SK-N-SH treated with all-trans-retinoic acid at 6 μM for 48 hours (cell line): ENCODE measurements at regions not wholly inside any gene's neighbourhood (a gene's known extent, or its start where the extent isn't known, plus 50 kb on each side); places are given as distances from the start of the nearest gene placed in this dataset.

Experiments used
- ATAC-seq: fragments of 200-7000 bp; cut with Tn5 transposase; 3 replicates; pipeline ENCODE4 v1.9.1; 2020; ENCODE audit warnings: mild to moderate bottlenecking, moderate library complexity
- BACH2 ChIP-seq: fragments of 250-450 bp; sonication (Bioruptor Pico); IDR thresholded peaks from 2 replicates; pipeline ENCODE4 v1.9.0; 2021; ENCODE audit warnings: mild to moderate bottlenecking, borderline replicate concordance
- CSDC2 ChIP-seq: fragments of 250-450 bp; sonication (Bioruptor Pico); IDR thresholded peaks from 2 replicates; pipeline ENCODE4 v1.5.0; 2020; ENCODE audit warnings: mild to moderate bottlenecking, moderate library complexity
- GLIS3 ChIP-seq: fragments of 250-450 bp; sonication (Bioruptor Pico); IDR thresholded peaks from 2 replicates; pipeline ENCODE4 v1.5.0; 2020; ENCODE audit warnings: mild to moderate bottlenecking, moderate library complexity
- ISL1 ChIP-seq: fragments of 250-450 bp; sonication (Bioruptor Pico); IDR thresholded peaks from 2 replicates; pipeline ENCODE4 v2.1.2; 2022; ENCODE audit warnings: mild to moderate bottlenecking, moderate library complexity
- OSR1 ChIP-seq: fragments of 250-450 bp; sonication (Bioruptor Pico); IDR thresholded peaks from 2 replicates; pipeline ENCODE4 v1.8.0; 2022; ENCODE audit warnings: moderate library complexity, mild to moderate bottlenecking, inconsistent platforms
- PPARA ChIP-seq: fragments of 250-450 bp; sonication (Bioruptor Pico); IDR thresholded peaks from 2 replicates; pipeline ENCODE4 v1.5.0; 2020; ENCODE audit warnings: mild to moderate bottlenecking, borderline replicate concordance
- SNAI2 ChIP-seq: fragments of 250-450 bp; sonication (Bioruptor Pico); IDR thresholded peaks from 2 replicates; pipeline ENCODE4 v1.5.0; 2020; ENCODE audit warnings: mild to moderate bottlenecking, moderate library complexity
- TCF4 ChIP-seq: fragments of 250-450 bp; sonication (Bioruptor Pico); IDR thresholded peaks from 2 replicates; pipeline ENCODE4 v1.8.0; 2021; ENCODE audit warnings: mild to moderate bottlenecking, moderate library complexity, borderline replicate concordance
- TOX ChIP-seq: fragments of 250-450 bp; sonication (Bioruptor Pico); IDR thresholded peaks from 2 replicates; pipeline ENCODE4 v1.8.0; 2021; ENCODE audit warnings: mild to moderate bottlenecking, moderate library complexity, borderline replicate concordance
- ZC3H10 ChIP-seq: fragments of 250-450 bp; sonication (Bioruptor Pico); IDR thresholded peaks from 2 replicates; pipeline ENCODE4 v1.5.1; 2021; ENCODE audit warnings: mild to moderate bottlenecking, moderate library complexity
- ZFP3 ChIP-seq: fragments of 250-450 bp; sonication (Bioruptor Pico); IDR thresholded peaks from 2 replicates; pipeline ENCODE4 v1.5.0; 2020; ENCODE audit warnings: mild to moderate bottlenecking, moderate library complexity
- ZFP30 ChIP-seq: fragments of 450-650 bp; formaldehyde crosslinking; IDR thresholded peaks from 2 replicates; pipeline ENCODE4 v1.5.0; 2022; ENCODE audit warnings: mild to moderate bottlenecking, moderate library complexity
- ZNF565 ChIP-seq: fragments of 450-650 bp; formaldehyde crosslinking; conservative IDR thresholded peaks from 2 replicates; pipeline ENCODE4 v1.5.0; 2020; ENCODE audit warnings: low read depth, mild to moderate bottlenecking, moderate library complexity
- ZNF70 ChIP-seq: fragments of 450-650 bp; formaldehyde crosslinking; IDR thresholded peaks from 2 replicates; pipeline ENCODE4 v1.5.0; 2020; ENCODE audit warnings: mild to moderate bottlenecking, moderate library complexity
- ZNF8 ChIP-seq: fragments of 450-650 bp; formaldehyde crosslinking; IDR thresholded peaks from 2 replicates; pipeline ENCODE4 v1.5.0; 2020; ENCODE audit warnings: mild to moderate bottlenecking, moderate library complexity
- TF ChIP-seq, protein P1 (sequence below): fragments of 250-450 bp; sonication (Bioruptor Pico); IDR thresholded peaks from 2 replicates; pipeline ENCODE4 v1.5.0; 2020; ENCODE audit warnings: mild to moderate bottlenecking, moderate library complexity
- TF ChIP-seq, protein P2 (sequence below): fragments of 250-450 bp; sonication (Bioruptor Pico); IDR thresholded peaks from 2 replicates; pipeline ENCODE4 v1.8.0; 2020; ENCODE audit warnings: mild to moderate bottlenecking, moderate library complexity, borderline replicate concordance
- TF ChIP-seq, protein P3 (sequence below): fragments of 250-450 bp; sonication (Bioruptor Pico); IDR thresholded peaks from 2 replicates; pipeline ENCODE4 v1.5.1; 2021; ENCODE audit warnings: mild to moderate bottlenecking, moderate library complexity
- TF ChIP-seq, protein P4 (sequence below): fragments of 250-450 bp; sonication (Bioruptor Pico); IDR thresholded peaks from 2 replicates; pipeline ENCODE4 v1.5.1; 2020; ENCODE audit warnings: low read depth, mild to moderate bottlenecking, moderate library complexity

- peak; percentile 58; the same call in 1 of the 3 replicates for ATAC-seq
- peak; percentile 59; the same call in 1 of the 2 replicates for TF ChIP-seq TCF4 (CRISPR knock-in tag)
- 0 out of 2 replicates have a peak, but pooled peaks have one; percentile 13 for TF ChIP-seq ZNF565
- TF ChIP-seq ISL1 (CRISPR knock-in tag): no peak
- TF ChIP-seq, protein P1, sequence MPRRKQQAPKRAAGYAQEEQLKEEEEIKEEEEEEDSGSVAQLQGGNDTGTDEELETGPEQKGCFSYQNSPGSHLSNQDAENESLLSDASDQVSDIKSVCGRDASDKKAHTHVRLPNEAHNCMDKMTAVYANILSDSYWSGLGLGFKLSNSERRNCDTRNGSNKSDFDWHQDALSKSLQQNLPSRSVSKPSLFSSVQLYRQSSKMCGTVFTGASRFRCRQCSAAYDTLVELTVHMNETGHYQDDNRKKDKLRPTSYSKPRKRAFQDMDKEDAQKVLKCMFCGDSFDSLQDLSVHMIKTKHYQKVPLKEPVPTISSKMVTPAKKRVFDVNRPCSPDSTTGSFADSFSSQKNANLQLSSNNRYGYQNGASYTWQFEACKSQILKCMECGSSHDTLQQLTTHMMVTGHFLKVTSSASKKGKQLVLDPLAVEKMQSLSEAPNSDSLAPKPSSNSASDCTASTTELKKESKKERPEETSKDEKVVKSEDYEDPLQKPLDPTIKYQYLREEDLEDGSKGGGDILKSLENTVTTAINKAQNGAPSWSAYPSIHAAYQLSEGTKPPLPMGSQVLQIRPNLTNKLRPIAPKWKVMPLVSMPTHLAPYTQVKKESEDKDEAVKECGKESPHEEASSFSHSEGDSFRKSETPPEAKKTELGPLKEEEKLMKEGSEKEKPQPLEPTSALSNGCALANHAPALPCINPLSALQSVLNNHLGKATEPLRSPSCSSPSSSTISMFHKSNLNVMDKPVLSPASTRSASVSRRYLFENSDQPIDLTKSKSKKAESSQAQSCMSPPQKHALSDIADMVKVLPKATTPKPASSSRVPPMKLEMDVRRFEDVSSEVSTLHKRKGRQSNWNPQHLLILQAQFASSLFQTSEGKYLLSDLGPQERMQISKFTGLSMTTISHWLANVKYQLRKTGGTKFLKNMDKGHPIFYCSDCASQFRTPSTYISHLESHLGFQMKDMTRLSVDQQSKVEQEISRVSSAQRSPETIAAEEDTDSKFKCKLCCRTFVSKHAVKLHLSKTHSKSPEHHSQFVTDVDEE: peak; percentile 60; the same call in 1 of the 2 replicates
- TF ChIP-seq, all 23 proteins: peak for 3
Observed at GRCh38 chr5:92605591-92605990, 975.4 kb downstream of the NR2F1-AS1 start.

DNA sequence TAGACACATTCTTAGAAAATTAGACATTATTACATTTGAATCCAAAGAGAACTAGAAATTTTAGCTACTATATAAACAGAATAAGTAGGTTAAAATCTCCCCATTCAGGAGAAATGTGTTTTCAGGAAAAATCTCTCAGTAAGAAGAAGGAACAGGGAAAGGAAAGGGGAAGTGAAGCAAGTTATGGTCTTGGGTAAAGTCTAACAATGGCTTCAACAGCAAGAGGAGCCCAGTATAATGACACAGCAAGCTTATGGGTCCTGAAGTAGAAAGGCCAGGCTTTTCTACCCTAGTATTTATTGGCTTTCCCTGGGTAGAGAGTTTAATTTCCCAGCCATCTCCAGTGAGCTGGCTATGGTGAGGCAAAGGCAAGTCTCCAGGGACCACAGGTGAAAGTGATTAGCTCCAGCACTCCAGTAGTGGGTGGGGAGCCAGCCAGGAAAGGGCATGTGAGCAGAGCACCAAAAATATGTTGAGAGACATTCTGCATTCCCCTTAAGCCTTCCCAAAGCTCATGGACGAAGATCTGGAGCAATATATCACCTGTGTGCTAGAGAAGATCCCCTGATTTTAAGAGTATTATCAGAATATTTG, 981.7 kb downstream of the NR2F1-AS1 start:
- ATAC-seq: no peak
- TF ChIP-seq ISL1 (CRISPR knock-in tag) (no peak), BACH2 (CRISPR knock-in tag) (no peak), PPARA (CRISPR knock-in tag) (no peak), GLIS3 (CRISPR knock-in tag) (no peak), SNAI2 (CRISPR knock-in tag) (no peak), OSR1 (CRISPR knock-in tag) (no peak), ZNF8 (CRISPR knock-in tag) (no peak)
- TF ChIP-seq, protein P2, sequence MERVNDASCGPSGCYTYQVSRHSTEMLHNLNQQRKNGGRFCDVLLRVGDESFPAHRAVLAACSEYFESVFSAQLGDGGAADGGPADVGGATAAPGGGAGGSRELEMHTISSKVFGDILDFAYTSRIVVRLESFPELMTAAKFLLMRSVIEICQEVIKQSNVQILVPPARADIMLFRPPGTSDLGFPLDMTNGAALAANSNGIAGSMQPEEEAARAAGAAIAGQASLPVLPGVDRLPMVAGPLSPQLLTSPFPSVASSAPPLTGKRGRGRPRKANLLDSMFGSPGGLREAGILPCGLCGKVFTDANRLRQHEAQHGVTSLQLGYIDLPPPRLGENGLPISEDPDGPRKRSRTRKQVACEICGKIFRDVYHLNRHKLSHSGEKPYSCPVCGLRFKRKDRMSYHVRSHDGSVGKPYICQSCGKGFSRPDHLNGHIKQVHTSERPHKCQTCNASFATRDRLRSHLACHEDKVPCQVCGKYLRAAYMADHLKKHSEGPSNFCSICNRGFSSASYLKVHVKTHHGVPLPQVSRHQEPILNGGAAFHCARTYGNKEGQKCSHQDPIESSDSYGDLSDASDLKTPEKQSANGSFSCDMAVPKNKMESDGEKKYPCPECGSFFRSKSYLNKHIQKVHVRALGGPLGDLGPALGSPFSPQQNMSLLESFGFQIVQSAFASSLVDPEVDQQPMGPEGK (CRISPR knock-in tag): no peak
- TF ChIP-seq, protein P3, sequence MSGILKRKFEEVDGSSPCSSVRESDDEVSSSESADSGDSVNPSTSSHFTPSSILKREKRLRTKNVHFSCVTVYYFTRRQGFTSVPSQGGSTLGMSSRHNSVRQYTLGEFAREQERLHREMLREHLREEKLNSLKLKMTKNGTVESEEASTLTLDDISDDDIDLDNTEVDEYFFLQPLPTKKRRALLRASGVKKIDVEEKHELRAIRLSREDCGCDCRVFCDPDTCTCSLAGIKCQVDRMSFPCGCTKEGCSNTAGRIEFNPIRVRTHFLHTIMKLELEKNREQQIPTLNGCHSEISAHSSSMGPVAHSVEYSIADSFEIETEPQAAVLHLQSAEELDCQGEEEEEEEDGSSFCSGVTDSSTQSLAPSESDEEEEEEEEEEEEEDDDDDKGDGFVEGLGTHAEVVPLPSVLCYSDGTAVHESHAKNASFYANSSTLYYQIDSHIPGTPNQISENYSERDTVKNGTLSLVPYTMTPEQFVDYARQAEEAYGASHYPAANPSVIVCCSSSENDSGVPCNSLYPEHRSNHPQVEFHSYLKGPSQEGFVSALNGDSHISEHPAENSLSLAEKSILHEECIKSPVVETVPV: no peak

DNA sequence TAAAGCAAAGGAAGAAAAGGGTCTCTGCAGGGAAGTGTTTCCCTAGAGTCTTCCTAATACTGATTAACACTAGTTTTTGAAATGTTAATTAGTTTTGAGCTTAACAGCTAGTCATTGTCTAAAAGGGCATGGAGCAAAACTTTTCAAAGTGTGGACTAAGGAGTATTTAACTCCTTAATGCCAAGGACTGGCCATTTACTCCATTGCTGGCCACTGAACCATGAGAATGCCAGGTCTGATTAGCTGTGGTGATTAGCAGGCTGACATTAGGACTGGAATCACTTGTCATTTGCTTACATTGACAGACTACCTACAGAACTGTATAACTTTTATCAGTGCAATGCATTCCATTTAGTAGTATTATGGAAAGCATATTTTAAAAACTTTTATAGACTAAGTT, 987.0 kb downstream of the NR2F1-AS1 start:
- no peak for TF ChIP-seq ZFP30 (CRISPR knock-in tag)
- TF ChIP-seq OSR1 (CRISPR knock-in tag): no peak
- TF ChIP-seq, protein P3: no peak
- TF ChIP-seq, protein P1: no peak
- no peak for TF ChIP-seq ISL1 (CRISPR knock-in tag)
- no peak for TF ChIP-seq ZNF70 (CRISPR knock-in tag)
- no peak for TF ChIP-seq ZC3H10 (CRISPR knock-in tag)
- TF ChIP-seq ZFP3 (CRISPR knock-in tag): no peak
- no peak for TF ChIP-seq BACH2 (CRISPR knock-in tag)
- no peak for TF ChIP-seq TCF4 (CRISPR knock-in tag)
- TF ChIP-seq, protein P2 (CRISPR knock-in tag): no peak
- no peak for TF ChIP-seq TOX
- TF ChIP-seq ZNF565: no peak
- TF ChIP-seq, protein P4, sequence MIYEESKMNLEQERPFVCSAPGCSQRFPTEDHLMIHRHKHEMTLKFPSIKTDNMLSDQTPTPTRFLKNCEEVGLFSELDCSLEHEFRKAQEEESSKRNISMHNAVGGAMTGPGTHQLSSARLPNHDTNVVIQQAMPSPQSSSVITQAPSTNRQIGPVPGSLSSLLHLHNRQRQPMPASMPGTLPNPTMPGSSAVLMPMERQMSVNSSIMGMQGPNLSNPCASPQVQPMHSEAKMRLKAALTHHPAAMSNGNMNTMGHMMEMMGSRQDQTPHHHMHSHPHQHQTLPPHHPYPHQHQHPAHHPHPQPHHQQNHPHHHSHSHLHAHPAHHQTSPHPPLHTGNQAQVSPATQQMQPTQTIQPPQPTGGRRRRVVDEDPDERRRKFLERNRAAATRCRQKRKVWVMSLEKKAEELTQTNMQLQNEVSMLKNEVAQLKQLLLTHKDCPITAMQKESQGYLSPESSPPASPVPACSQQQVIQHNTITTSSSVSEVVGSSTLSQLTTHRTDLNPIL (CRISPR knock-in tag): no peak
- no peak for TF ChIP-seq CSDC2 (CRISPR knock-in tag)
- no peak for TF ChIP-seq PPARA (CRISPR knock-in tag)
- no peak for ATAC-seq
